Fibroblast of the aortic adventitia (primary cell): ENCODE measurements at regions not wholly inside any gene's neighbourhood (a gene's known extent, or its start where the extent isn't known, plus 50 kb on each side); places are given as distances from the start of the nearest gene placed in this dataset.

Experiments
- DNase-seq: peaks from one replicate; pipeline ENCODE4 v3.0.0-alpha.2; 2010; ENCODE audit warnings: low read depth
- H3K4me3 ChIP-seq: 2 replicates; pipeline ENCODE4 v1.5.1; 2011; ENCODE audit warnings: low read depth, mild to moderate bottlenecking, control low read depth, low read length, moderate library complexity
- CTCF ChIP-seq: IDR thresholded peaks from 2 replicates; pipeline ENCODE4 v1.5.1; 2011; ENCODE audit warnings: mild to moderate bottlenecking, low read length, control low read depth, inconsistent platforms; ENCODE audit not compliant: insufficient read depth

- no peak for DNase-seq
- no peak for TF ChIP-seq CTCF
- no peak overlapping the region for H3K4me3 ChIP-seq
These were observed 244.4 kb downstream of the OPA1 start for GRCh38 chr3:193837347-193837827.

GRCh38 chr3:193840111-193840641 is 247.2 kb downstream of the OPA1 start:
- no peak overlapping the region for H3K4me3 ChIP-seq
- no peak for TF ChIP-seq CTCF
- no peak for DNase-seq

GRCh38 chr3:193841581-193841980 is 248.6 kb downstream of the OPA1 start:
- no peak overlapping the region for H3K4me3 ChIP-seq
- no peak for TF ChIP-seq CTCF
- DNase-seq, result no peak

- no peak overlapping the region for H3K4me3 ChIP-seq
- DNase-seq, result no peak
- no peak for TF ChIP-seq CTCF
These were observed 249.2 kb downstream of the OPA1 start for GRCh38 chr3:193842029-193842798.

- no peak overlapping the region for H3K4me3 ChIP-seq
- DNase-seq, result no peak
- TF ChIP-seq CTCF, result no peak
These were observed 249.9 kb downstream of the OPA1 start for GRCh38 chr3:193842832-193843473.

- no peak for DNase-seq
These were observed 250.7 kb downstream of the OPA1 start for GRCh38 chr3:193843474-193844301.

More at GRCh38 chr3:193843474-193844301, 250.7 kb downstream of the OPA1 start:
- no peak for TF ChIP-seq CTCF
- H3K4me3 ChIP-seq, result no peak overlapping the region
